ENCODE measurements at regions not wholly inside any gene's neighbourhood (a gene's known extent, or its start where the extent isn't known, plus 50 kb on each side); places are given as distances from the start of the nearest gene placed in this dataset.

Small RNA genes in the stretch of these regions (small RNA-seq; reads per million reads assigned to genes)
- gene MIR1202 (0 reads per million in 3 experiments), gene RNU7-152P (0 reads per million in 3 experiments), gene SNORD28B (0 reads per million in 3 experiments)

All from neural cell (in vitro differentiated cells).